DMS153 treated with DMSO at 0.1 percent for 48 hours (cell line): ENCODE measurements at regions not wholly inside any gene's neighbourhood (a gene's known extent, or its start where the extent isn't known, plus 50 kb on each side); places are given as distances from the start of the nearest gene placed in this dataset.

Source experiments
- DNase-seq: peaks from one replicate; lab custom pipeline; 2025; ENCODE audit not compliant: unreplicated experiment; lab: John Stamatoyannopoulos, UW

DNA sequence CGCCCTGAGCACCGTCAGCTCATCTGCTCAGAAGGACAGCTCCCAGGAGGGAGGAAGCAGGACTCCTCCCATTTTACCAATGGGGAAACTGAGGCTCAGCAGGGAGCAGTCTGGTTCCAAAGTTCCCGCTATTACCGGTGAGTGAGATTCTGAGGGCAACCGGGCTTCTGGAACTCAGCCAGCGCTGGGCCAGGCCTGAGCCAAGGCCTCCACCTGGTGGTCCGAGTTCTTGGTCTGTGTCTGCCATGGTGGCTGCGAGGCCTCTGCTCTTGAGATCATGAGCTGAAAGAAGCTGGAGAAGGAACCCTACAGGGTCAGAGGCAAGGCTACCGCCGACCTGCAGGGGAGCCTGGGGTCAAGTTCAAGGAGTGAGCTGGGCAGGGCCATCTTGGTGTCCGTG, 110.8 kb upstream of the GSE1 start:
- DNase-seq = no peak

DNA sequence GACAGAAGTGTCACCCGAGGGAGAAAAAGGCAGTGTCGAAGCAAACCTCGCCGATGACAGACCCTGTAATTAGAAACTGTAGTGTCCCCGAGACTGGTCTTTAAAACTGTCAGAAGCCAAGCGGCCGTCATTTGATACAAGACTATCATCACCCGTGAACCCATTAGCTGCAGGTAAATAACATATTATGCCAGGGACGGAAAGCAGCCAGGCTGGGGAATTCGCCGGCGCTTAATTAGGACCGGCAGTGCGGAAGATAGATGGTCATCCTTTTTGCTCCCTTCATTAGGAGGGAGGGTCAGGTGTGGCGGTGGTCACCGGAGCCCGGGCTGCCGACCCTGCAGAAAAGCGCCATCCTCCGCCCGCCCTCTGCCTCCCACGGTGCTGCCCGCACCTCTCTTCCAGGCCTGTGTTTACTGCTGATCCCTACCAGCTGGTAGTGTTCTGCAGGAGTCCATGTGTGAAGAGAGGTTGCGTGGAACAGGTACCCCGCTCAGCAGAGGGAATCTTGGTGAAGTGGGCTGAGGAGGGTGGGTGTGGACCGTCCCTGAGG, 109.4 kb upstream of the GSE1 start:
- no peak for DNase-seq

DNA sequence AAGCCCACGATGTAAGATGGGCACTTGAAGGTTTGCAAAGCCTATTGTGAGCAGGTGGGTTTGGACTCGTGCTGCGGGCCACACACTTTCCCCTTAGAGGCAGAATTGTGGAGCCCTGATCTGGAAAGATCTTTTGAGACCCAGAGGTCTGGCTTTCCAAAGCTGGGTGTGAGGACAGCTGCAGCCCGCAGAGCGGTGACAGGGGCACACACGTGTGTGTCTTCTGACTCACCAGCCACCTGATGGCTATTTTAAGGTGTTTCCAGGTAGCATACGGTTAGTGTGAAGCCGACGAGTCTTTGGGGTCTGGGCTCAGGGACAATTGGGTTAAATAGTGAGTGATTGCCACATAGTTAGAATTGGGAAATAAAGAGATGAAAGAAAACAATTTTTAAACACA, 108.9 kb upstream of the GSE1 start:
- no peak for DNase-seq

DNA sequence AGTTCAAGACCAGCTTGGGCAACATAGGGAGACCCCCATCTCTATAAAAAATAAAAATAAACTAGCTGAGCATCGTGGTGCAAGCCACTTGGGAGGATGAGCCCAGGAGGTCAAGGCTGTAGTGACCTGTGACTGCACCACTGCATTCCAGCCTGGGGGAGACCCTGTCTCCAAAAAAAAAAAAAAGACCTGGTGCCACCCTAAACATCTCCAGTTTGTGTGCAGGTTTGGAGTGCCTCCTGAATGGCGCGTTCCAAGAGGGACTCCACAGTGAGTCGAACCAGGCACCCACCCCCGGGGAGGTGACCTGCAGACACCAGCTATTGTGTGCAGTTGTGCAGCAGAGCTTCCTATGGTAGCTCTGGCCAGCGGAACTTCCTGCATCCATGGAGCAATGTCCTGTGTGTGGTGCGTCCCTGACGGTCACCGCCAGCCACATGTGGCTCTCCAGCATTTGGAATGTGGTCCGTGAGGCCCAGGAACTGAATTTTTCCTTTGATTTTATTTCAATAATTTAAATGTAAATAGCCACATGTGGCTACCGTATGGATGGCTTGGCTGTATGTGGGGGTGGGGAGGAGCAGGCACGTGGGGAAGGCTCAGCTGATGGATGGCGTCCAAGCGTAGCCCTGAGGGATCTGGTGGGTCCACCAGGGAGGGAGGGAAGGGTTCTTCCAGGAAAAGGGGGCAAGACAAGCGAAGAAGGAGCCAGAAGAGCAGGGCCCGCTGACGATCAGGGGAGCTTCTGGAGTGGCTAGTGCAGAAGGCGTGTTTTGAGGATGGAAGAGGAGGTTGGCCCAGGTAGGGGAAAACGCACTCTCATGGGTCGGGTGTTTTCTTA, 107.1 kb upstream of the GSE1 start:
- no peak for DNase-seq

DNA sequence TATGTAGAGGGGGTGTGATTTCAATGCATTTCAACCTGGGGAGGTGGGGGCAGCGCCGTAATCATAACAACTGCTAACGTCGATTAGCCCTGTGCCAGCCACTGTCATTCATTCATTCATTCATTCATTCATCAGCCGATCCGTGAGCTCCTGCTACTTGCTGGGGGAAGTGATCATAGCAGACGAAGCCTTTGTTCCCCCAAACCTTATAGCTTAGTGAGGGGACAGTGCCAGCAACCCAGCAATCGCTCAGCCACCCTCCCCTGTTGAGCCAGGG, 106.5 kb upstream of the GSE1 start:
- DNase-seq = no peak

DNA sequence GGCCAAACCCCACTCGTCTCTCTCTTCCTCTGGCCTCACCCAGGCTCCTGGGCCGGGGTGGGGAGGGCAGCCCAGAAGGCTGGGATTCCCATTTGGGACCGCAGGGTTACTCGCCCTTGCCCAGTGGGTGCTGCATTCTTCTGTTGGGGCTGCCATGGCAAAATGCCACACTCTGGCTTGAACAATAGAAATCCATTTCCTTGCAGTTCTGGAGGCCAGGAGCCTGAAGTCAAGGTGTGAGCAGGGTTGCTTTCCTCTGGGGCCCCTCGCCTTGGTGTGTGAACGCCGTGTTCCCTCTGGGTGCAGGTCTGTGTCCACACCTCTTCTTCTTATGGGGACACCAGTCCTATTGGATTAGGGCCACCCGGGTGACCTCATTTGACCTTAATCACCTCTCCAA, 105.8 kb upstream of the GSE1 start:
- DNase-seq = no peak

DNA sequence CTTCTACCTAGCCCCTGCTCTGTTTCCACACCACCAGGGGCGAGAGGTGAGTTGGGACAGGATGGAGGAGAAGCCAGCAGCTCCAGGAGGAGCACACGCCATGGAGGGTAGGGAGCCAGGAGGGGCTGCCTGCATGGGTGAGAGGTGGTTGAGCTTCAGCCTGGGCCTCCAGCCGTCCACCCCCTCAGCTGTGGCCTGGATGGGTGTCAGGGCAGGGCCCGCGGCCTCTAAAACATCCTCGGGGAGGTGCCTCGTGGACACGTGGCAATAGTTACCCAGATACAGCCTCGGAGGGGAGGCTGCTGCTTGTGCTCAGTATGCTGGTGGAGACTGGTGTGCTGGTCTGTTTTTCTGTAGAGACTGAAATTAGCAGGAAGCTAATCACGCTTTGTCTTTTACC, 104.7 kb upstream of the GSE1 start:
- DNase-seq = no peak

DNA sequence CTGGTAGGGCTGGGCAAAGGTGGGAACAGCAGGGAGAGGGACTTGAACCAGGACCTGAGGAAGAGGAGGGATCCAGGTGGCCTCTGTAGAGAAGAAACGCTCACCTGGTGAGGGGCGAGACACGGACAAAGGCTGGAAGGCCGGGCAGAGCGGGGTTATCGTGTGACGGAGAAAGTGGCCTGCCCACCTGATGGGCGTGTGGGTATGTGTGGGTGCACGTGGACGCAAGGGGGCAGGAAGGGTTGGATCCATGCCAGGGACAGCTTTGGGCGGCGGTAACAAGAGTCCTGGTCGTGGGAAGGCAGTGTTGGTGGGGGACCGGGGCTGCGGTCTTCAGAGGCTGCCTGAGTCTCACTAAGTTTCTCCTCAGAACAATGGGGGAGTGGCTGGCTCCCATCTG, 104.1 kb upstream of the GSE1 start:
- DNase-seq = no peak

DNA sequence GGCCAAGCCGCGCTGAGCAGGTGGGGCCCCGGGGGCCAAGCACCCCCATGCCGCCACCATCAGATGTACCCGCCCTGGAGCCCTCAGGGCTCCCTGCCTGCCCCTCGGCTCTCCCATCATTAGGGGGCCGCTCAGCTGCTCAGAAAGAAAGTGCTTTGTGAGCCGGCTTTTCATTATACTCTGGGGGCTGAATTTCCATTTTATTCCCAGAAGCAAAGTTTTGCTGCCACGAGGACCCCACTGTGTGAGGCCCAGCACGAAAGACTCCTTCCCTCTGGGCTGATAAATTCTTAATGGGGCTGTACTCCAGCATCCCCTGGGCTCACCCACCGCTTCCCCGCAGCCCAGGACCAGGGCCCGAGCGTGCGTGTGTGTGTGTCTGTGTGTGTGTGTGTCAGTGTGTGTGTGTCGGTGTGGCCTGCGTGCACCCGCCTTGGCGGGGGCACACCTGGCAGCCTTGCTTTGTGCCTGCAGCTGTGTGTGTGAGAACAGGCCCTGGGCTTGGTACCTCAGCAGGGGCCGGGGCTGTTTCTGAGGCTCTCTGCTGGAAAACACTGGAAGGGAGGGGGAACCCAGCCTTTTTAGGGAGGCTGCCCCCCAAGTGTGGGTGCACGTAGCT, 103.0 kb upstream of the GSE1 start:
- no peak for DNase-seq

DNA sequence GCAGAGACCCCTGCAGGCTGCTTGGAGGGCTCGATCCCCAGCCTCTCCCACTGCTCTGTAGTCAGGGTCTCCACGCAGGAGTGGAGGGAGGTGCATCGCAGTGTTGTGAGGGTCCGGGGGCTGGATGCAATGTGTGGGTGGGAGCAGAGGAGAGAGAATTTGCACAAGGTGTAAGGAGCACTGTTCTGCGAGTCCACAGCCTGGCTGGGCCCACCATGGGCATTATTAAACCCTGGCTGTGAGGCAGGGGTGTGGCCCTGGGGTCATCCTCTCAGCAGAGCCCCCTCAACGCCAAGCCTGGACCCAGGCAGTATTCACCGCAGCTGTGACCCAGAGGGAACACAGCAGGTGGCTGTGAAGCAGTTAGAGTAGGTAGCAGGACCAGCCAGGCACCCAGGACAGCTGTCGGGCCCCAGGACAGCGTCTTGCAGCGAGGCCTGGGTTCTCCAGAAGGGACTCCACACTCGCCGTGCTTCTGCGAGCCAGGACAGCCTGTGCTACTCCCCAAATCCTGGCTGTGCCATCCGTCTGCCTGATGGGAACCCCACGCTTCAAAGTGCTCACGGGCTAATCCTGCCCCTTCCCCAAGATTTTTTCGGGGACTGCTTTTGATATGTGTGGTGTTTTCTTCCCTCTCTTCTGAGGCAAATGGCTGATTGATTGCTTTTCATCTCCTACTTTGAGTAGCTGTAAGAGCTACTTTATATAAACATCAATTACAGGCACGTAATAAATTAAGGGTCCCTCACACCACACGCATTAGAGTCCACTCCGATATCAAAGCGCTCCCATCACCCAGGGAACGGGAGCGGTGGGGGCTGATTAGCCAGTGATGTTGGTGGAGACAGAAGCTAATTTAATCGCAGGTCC, 100.9 kb upstream of the GSE1 start:
- no peak for DNase-seq

DNA sequence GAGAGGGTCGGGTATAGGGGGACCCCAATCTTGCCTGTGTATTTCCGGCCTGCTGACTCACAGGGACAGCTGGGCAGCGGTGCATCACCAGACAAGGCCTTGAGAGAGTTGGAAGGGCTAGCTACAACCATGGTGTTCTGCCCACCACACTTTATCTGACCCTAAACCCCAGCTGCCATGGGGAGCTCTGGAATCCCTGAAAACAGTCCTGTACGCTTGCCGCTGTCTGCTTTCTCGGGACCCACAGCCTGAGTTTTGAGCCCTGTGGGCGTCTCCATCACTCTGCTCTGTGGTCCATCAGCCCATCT, 100.4 kb upstream of the GSE1 start:
- DNase-seq = no peak

DNA sequence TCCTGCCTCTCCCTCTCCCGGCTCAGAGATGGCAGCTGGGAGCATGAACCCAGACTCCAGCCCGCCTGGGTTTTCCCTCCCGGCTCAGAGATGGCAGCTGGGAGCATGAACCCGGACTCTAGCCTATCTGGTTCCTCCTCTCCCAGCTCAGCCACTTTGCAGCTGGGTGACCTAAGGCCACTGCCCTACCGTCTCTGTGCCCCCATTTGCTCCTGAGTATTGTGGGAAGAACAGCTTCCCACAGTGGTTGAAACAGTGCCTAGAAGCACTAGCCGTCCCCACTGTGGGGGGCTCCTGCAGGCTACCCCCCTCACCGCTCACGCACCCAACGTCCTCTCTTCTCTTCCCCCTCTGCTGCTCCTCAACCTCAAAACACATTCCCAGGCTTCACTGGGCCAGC, 99.9 kb upstream of the GSE1 start:
- DNase-seq = no peak

DNA sequence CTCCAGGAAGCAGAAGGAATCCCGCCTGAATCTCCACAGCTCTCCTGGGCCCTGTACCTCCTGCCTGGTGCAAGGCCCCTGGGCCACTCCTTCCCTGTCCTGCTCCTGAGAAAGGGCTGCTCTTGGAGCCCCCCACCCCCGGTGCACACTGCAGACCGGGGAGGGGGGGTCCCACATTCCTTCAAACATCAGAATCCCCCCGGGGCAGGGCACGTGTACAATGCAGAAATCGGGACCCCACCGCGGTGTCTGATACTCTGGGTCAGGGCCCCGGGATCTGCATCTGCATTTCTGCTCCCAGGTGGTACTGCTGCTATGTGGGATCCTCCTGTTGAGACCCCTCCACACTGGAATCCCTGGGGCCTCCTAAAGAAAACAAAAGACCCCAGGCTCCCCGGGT, 99.5 kb upstream of the GSE1 start:
- no peak for DNase-seq

DNA sequence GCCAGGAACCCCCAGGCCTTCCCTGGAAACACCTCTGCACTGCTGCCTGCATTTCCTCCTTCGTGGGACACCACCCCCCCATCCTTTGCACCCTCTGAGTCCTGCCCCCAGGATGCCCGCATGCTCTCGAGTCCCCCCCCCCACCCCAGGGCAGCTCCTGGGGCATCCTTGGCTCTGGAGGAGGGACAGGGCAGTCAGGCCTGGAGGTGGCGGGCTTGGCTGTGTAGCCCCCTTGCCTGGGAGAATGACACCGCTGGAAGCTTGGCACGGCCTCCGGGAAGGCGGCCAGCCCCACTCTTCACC, 98.9 kb upstream of the GSE1 start:
- DNase-seq = no peak

DNA sequence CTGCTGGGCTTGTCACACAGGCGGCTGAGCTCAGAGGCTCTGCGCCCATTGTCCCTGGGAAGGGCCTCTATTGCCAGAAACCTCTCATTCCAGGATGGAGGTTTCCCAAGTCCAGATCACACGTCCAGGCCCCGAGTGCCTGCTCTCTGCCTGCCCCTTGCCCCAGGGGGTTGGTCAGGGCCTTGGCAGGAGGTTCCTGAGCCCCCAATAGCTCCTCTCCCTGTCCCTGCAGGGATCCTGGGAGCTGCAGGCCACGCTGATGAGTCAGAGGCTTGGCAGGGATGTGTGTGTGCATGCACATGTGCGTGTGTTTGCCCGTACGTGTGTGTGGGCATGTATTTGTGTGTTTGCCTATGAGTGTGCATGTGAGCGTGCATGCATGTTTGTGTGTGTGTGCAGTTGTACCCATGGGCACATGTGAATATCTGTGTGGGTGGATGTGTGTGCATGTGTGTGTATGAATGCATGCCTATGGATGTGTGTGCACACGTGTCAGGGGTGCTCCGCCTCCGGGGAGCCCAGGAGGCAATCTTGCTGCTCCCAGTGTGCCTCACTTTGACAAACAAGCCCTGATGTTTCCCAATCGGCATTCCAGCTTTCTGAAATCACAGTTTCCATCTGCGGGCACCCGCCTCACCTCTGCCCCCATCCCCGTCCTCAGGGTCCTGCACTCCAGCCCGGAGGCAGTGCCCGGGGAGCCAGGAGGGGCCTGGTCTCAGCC, 98.4 kb upstream of the GSE1 start:
- DNase-seq = no peak

DNA sequence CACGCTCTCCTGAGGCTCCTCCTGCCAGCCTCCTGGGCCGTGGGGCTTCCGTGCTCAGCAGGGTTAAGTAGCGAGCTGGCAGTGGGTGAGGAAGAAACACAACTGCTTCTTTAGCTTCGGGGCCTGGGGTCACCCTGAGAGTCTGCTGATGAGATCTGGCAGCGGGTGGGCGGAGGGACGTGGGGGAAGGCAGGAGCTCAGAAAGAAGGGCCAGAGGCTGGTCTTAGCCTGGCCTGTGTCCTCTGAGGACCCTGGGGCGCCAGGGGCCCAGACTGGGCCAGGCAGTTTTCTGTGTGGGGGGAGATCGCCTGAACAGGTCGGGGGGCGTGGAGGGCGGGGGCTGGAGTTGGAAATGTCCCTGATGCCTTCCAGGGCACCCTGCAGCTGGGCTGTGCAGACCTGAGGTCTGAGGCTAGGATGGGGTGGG, 97.8 kb upstream of the GSE1 start:
- no peak for DNase-seq

DNA sequence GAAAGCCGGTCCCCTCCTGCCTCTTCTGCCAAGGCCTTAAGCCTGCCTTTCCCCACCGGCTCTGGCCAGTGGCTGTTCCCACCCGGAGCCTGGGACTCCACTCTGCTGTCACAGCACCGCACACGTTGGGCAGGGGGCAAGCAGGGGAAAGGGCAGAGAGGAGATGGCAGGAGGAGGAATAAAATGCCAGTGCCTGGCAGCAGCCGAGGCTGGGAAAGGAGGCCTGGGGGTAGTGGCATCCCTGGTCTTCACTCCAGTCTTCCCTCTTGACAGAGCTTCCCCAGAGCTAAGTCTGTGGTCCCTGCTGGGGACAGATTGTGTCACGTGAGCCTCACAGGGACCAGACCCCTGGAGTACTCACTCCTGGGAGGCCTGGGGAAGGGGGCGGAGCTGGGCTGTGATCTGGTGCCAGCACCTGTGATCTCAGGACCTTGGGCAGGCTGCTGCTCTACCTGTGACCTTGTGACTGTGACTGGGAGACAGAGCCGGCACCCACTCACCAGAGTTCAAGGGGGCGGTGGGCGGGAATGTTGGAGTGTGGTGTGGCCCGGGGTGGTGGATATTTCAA, 97.2 kb upstream of the GSE1 start:
- DNase-seq = no peak

DNA sequence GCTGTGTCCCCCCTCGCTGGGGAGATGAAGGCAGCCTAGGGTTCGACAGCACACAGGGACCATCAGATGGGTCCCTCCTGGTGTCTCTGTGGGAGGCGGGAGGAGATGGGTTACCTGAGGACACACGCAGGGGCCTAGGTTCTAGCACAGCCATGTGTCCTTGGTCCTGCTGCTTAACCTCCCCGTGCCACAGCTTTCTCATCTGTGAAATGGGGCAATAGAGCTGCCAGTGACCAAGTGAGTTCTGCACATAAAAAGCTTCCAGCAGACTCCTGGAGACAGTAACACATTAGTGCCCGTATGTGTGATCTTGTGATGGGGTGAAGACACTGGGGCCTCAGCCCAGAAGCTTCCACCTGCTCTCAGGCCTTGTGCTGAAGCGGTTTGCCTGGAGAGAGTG, 96.0 kb upstream of the GSE1 start:
- DNase-seq = no peak

DNA sequence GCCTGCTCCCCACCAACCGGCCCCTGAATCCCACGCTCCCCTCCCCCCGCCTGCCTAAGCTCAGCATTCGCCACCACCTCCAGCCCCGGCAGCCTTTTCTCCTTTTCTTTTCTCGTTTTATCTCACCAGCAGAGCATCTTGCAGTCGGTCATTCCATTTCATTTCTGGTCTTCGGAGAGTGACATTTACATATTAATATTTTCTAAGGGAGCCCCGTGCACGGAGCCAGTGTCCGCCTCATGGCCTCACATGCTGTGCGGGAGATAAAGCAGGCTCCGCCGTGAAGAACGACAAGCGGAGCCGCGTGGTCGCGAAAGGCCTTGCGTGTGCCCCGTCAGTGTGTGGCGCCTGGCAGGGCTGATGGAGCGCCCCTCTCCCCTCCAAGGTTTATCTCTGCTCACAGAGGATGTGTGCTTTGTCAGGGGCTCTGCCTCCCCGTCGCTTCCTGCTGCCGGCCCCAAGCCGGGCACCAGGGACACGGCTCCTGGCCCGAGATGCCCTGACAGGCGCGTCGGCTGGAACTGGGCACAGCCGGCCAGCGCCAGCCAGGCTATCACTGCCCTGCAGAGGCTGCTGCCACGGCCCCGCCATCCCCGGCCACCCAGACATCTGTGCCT, 95.5 kb upstream of the GSE1 start:
- no peak for DNase-seq

DNA sequence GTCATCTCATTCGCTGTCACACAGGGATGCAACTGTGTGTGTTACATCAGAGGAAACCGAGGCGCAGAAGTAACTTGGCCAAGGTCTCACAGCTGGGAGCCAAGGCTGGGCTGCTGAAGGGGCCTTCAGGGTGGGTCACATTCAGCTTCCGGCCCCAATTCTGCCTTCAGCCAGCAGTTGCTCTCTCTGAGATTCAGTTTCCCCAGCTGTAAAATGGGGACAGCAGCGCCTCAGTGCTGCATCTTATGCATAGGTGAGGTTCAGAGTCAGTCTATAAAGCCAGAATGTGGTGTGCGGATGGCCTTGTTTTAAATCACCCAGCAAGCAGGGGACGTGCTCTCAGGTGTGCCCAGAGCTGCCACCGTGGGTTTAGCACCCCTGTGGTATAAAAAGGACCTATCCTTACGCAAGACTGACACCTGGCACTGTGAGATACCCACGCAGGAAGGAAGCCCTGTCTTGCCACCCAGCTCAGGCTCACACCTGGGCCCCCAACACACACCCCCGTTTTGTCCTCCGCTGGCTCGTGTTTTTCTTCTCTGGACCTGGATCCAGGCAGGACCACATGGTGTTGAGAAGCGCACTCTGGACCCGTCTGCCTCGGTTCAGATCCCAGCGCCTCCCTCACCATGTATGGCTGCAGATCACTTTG, 94.6 kb upstream of the GSE1 start:
- no peak for DNase-seq
